HG02884 (cell line): ENCODE measurements at regions not wholly inside any gene's neighbourhood (a gene's known extent, or its start where the extent isn't known, plus 50 kb on each side); places are given as distances from the start of the nearest gene placed in this dataset.

Experiments
- ATAC-seq: cut with Tn5 transposase; IDR thresholded peaks from one replicate; pipeline ENCODE4 v1.9.1; 2021; ENCODE audit warnings: mild to moderate bottlenecking, moderate library complexity; ENCODE audit not compliant: unreplicated experiment

DNA sequence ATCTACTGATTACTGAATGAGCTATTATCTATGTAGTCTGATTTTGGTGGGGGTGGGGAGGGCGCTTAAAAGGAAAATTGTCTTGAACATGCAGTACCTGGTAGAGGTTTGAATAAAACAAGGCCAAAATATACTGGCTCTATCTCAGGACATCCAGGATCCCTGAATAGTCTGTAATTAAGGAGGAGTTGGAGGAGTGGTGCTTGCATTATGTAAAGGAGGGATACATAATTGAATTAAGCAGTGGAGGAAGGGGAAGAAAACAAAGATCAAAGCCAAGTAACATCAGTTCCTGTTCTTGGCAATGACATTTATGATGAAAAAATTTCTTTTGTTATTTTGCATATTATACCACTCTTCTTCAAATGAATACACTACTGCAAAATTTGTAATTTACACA, 539.4 kb upstream of the ZEB2 start:
- ATAC-seq, result no peak

DNA sequence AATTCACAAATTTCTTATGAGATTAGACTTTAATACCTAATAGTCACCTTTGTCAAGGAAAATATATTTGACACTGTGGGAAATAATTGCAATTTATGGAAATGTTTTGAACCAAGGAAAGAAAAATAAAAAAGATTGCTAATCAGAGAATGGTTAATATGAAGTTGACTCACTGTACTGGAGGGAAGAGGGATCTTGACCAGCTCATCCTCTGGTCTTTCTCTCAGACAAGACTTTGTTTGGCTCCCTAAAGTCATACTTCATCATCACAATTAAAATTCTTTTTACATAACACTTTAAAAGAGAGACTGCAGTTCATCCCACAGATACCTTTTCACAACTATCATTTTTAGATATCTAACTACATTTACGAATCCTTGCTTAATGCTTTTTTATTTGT, 538.5 kb upstream of the ZEB2 start:
- ATAC-seq, result no peak

DNA sequence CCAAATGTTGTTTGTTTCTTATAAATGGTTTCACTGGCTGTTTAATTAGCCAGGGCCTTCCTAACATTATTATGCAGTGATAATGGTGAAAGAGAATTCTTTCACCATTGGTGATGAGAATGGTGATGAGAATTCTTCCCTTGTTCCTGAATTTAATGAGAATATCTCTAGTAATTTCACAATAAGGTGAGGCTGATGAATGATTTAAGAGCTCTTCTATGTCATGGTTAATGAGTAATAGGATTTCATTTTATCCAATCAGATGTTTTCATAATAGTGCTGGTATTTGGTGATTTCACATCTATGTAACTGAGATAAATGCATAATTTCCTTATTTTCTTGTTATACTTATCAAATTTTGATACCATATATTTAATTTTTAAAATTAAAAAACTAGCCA, 535.7 kb upstream of the ZEB2 start:
- ATAC-seq, result no peak

DNA sequence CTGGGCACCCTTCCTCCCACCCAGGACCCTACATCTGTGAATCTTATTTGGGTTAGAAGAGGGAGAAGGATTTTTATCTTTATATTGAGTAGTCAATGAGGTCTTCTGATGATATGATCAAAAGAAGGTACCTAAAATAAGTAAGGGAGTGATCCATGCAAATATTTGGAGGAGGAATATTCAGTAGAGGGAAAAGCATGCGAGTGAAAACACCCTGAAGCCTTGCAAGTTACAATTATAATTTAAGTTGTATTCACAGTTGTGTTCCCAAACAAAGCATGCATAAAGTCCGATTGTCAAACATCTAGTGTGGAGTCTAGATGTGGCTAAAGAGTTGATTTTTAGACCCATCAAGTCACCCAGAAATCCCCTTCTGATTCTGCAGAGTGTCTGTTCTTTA, 530.2 kb upstream of the ZEB2 start:
- no peak for ATAC-seq

DNA sequence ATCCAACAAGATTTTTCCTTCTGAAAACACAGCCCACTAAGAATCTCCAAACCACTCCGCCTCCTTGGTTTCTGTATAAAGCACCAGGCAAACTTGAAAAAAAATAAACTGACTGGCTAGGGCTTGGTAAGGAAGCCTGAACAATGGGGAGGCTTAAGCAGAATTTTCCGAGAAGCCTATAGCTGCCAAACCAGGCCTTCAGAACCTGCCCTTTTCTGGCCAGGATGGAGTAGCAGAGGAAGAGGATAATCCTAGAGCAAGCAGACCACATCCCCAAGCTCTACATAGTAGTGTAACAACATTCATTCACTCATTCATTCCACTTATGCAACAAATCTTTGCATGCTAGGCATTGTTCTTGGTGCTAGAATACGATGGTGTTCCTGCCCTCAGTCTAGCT, 529.6 kb upstream of the ZEB2 start:
- ATAC-seq, result no peak

DNA sequence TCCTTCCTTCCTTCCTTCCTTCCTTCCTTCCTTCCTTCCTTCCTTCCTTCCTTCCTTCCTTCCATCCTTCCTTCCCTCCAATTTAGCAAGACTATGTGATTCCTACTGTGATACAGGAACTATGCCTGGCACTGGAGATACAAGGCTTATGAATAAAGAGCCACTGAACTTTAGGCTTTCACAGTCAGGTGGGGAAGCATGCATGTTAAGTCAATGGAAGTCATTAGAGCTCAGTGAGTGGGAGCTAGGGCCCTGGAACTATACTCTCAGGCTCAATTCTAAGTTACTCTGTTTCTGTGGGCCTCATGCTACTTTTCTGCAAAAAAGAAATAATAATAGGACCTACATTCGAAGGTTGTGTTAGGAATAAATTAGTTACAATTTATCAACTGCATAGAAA, 527.6 kb upstream of the ZEB2 start:
- no peak for ATAC-seq

DNA sequence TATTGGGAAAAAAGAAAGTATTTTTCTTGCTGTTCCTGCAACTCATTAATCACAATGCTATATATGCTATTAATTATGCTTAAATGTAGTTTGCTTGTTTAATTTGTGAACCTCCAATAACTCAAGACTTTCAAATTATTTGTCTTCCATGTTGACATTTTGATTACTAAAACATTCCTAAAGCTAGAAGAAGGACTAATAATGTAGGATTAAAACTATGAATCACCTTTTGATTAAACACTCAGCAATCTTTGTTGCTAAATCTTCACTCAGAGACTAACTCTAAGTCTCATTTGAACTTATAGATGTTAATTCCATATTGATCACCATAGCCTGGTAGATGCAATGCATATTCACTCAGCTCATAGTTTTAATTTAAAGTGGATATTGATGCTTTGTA, 524.6 kb upstream of the ZEB2 start:
- ATAC-seq, result no peak

DNA sequence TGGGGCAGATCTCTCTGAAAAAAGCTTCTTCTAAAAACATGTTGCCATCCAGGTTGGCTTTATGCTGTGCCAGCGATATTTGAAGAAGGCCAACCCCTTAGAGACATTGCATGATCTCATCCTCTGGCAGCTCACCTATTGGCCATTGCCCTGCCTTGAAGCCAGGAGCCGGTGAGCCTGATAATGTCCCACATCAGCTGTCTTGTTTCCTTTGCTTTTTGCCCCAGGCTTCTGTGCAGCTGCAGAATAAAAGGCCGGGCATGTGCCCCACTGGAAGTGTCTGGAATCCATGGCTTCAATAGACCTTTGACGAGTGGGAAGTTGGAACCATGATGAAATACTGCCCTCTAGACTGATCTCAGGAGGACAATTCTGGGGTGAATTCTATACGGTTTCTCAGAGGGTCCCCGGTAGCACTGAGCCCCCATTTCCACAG, 523.5 kb upstream of the ZEB2 start:
- ATAC-seq, result no peak

DNA sequence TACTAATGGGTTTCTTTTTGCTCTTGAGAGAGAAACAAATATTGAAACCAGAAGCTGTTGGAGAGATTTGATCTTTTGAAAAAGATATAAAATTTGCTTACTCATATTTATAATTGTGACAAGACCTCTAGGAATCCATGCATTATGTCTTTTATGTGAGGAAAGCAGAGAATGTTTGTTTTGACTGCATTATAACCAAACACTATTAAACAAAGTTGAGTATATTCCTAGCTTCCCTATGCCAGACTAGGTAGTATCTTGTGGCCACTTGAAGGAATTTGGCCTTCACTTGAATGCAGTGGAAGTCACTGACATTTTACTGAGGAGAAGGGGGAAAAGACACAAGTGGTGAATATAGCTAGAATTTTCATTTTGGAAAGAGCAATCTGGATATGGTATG, 521.8 kb upstream of the ZEB2 start:
- no peak for ATAC-seq

DNA sequence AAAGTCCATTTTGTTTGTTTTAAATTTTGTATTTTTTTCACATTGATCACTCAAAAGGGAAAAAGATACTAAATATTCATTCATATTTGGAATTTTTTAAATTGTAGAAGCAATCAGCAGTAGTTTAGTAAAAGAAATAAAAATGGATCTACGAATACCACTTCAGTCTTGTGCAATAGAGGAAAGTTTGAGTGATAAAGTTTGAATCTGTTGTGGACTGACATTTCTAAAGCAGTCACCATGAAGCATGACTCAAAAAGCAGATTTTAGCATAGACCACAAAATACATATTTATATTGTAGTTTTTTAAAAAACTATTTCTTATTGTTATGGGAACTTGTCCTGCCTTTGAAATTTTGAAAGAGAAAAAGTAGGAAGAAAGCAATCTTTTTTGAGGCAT, 520.5 kb upstream of the ZEB2 start:
- ATAC-seq, result no peak

DNA sequence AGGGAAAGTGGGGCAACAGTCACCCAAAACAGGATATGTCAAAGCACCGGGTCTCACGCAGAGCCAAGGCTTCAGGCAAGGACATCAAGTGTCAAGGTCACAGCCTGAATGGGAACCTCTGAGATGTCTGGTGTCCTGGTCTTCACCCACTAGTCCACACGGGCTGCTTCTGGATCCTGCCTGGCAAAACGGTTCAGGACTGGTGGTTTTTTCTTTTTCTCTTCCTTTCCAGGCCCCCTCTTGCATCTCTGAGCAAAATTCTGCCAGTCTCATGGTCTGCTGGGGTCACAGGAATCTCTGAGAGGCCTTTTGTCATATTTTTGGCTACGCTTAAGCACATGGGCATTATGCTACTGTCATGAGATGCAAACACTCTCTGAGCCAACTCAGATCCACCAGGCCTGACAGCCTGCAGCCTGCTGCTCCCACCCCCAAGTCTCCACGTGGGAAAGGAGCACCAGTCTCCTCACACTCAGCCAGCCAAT, 518.2 kb upstream of the ZEB2 start:
- ATAC-seq, result no peak

DNA sequence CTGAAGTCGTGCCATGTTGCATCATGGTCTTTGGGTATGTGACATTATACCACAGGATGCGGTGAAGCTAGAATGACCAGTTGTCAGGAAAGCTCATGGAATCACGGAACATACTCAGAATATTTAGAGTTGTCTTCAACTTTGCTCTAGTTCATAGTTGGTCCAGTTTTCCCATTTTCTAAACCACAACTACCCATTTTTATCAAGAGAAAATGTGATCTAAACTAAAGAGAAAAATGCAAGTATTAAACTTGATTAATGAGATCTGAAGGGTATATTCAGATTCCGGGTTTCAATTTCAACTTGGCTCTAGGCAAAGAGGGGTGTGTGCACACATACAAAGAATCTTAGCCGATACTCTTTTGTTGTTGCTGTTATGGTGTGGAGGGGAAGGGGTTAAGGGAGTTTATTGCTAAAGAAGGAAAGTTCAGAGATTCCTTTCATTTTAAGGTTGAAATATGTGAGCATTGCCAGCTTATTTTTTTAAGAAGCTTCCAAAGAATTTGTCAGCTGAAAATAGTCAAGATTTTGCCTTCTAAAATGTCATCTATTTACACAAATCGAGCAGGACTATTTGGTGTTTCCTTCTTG, 516.6 kb upstream of the ZEB2 start:
- ATAC-seq, result no peak

DNA sequence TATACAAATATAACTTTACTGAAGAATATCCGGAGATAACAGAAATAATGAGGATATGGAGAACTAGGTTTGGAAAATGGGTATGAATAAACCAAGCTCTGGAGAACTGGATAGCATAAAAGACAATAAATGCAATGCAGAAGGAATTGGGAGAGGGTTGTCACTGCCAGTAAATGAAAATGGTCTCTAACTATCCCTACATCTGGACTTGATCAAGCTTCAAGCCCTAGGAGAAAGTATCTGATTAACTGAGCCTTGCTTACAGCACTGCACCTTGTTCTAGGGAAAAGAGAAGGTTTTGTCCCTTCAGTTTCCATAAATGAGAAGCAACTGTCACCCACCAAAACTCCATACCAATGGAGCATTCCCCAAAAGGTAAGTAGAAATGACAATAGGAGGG, 514.6 kb upstream of the ZEB2 start:
- ATAC-seq, result no peak

DNA sequence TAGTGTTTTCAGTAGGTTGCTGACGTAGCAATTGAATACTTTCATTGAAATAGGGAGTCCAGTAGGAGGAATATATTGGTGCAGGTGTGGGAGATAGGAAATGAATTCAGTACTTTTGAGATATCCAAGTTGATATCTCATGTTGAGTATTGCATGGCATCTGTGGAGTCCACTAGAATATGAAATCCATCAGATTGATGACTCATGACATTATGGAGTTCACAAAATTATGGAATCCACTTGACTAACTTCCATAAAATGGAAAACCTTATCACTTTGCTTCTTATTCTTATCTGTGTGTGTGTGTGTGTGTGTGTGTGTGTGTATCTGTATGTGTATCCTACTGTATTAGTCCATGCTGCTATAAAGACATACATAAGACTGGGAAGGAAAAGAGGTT, 513.5 kb upstream of the ZEB2 start:
- ATAC-seq, result no peak

DNA sequence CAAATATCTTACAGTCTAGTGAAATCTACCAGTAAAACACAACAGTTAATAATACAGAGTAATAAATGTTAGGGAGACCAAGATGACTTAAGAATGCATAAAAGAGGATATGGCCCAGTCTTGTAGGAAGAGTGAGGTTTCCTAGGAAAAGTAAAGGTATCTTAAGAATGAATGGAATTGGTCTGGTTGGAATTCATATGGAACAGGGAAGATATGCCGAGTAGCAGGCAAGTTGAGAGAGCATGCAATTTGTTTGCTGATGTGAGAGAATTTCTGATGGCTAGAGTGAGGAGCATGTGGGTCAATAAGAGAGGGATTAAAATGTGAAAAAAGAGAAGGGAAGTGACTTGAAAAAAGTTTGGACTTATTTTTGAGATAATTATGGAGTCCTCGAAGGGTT, 512.9 kb upstream of the ZEB2 start:
- ATAC-seq, result no peak

DNA sequence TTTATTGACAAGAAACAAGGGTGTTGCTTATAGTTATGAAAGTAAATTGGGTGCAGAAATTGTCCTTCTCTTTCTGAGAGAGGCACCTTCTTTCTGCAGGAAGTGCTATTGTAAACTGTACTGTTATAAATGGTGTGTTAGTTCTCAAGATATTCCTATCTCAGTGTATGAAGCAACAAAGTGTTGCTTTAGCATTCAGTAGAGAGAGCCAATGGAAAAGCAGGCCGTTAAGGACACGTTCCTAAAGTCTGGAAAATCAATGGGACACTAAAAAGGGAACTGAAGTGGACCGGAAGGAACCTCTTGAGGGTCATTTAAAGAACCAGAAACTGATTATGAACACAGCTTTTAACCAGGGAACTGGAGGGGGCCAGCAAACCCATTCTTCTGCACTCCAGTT, 510.0 kb upstream of the ZEB2 start:
- no peak for ATAC-seq

DNA sequence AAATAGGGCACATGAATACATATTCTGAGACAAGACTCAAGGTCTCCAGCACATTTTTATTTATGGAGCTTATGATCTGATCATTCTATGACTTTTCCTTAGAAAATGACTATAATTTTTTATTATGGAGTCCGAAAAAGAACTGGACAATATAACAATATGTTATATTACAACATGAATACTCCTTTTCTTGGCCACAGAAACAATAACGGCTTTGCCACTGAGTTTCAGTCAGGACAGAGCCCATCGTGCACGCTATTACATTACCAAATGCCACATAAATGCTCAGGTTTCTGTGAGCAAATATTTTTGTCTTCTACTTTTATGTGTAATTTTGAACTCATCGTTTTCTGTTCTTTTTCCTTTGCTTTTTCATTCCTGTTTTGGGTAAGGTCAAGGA, 509.2 kb upstream of the ZEB2 start:
- ATAC-seq, result no peak

DNA sequence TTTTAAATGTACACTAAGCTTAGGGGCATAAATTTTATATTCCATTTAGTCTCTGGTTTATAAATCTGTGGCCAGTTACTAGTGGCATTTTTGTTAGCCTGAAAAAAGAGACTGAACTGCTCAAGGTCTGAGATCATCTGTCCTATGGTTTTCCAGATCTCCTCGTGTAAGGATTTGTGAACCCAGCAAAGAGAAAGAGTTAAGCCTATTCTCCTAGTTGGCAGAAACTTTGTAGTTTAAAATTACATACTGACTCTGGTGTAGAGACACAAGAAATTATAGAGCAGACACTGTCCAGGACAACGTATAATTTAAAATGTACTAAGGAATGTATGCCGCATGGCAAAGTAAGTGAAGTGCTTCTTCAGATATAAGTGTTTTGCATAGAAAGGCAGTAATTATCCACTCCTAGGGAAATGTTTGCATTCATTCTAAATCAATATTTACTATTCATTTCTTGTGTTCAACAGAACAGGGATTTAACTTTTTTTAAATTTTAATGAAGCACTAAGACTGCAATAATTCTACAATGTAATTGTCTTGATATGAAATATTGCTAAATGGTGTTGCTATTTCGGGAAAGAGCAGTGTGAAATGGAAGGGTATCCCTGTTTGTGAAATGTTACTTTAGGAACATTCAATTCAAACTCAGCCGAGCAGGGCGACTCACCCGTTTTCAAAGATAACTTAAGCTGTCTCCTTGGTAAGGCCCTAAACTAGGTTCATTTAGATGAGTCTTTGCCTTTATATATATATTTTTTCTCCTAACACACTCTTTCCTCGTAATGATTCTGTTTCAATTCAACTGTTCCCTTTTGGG, 508.4 kb upstream of the ZEB2 start:
- ATAC-seq, result no peak

DNA sequence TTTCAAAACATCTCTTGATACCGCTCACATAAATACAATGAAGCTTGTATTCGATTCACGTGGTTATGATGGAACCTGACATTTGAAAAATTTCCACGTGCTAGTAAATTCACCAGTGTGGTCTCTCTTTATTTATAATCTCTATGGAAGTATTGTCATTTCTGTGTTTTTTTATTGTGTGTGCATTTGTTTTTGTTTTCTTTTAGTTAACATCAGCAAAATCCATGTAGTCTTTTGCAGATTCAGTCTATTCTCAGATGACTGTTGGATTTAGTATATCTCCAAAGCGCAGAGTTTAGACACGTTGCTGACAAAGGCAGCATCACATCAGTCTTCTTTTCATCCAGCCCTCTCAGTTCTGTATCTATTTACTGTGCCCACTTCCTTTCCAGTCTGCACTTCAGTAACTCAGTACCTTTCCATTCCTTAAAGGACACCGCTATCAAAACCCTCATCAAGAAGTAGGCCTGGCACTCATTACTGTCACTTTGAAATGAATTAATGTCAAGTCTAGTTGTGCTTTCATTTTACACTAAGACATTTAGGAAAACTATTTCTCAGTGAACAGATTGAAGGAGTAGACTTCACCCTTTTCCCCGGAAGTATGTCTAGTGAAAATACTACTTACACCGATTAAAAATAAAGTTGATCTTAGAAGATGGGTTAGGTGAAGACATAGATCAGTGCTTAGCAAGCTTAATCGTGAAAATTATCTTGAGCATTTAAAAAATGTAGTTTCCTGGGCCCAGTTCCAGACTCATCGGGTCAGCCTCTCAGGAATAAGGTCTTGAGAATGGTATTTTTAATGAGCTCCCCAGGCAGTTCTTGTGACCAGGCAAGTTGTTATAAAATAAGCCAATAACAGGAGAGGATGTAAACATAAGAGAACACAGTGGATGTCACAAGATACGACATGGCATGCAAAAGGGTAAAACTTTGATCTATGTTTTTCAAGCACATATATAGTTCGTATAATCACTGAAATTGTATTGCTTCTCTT, 506.8 kb upstream of the ZEB2 start:
- ATAC-seq, result no peak

DNA sequence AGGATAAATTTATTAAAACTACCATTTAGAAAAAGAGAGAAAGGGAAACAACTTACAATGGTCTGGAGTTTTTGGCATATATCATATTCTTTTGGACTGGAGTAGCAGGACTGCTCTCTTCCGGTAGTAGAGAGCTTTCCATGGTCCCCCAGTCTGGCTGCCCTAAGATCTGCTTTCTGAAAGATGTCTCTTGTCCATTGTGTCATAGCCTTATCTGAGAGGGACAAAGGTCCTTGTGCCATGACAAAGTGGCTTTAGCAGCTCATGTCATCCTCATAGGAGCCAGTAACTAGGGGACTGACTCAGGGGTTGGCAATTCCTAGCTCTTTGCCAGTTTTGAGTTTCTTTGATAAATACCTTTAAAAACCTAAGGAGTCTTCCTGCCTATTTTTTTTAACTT, 505.5 kb upstream of the ZEB2 start:
- ATAC-seq, result no peak

DNA sequence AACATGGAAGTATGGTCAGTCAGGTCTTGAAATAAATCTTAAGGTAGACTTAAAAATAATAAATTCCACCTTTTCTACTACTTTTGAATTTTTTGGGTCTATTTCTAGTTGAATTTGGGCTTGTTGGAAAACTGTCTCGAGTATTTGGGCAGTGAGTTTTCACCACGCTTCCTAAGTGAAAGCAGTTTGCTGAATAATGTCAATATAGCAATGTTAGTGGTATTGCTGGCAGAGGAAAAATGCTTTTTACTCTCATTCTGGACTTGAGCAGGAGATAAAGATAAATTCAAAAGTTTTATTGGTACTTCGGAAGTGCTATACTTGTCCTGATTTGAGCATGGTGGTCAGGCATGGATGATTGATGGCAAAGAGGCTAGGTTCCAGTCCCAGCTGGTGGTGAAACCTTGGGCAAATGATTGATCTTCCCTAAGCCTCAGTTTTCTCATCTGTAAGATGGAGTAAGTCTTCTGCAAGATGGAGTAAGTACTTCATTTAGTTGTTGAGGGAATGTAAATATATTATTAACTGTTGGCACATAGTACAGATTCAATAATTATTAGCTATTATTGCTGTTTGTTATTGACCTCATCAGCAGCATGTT, 503.5 kb upstream of the ZEB2 start:
- no peak for ATAC-seq
